ENCODE measurements at regions not wholly inside any gene's neighbourhood (a gene's known extent, or its start where the extent isn't known, plus 50 kb on each side); places are given as distances from the start of the nearest gene placed in this dataset.
"Not testable (repeated sequence)": the region's sequence is repeated elsewhere in the genome, so short reads cannot be mapped to it uniquely, and the experiment has no call there.

GRCh38 chr15:84550503-84550902 lies 50.3 kb upstream of the ZSCAN2 start:
- DNase-seq, result not testable (repeated sequence)
